Hindlimb muscle (tissue), 1 donor: ENCODE measurements at regions not wholly inside any gene's neighbourhood (a gene's known extent, or its start where the extent isn't known, plus 50 kb on each side); places are given as distances from the start of the nearest gene placed in this dataset.

Source experiments
- DNase-seq: peaks from one replicate; pipeline ENCODE4 v3.0.0-alpha.2; 2013

DNA sequence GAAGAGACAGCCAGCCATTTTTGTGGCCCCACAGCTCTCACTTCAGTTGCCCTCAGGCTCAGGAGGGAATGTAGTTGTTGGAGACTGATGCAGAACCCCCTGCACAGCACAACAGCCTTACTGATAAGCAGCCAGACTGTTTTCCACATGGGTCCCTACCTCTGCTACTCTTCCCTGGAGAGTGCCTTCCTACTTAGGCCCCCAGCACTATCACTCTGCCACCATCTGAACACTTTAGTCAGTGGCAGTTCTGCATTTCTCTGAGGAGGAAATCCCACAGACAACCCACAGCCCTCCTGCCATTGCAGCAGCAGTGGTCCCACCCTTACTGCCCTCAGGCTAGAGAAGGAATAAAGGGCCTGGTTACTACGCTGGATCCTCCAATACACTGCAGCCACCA is 61.8 kb upstream of the PTPRD start:
- no peak for DNase-seq

- no peak for DNase-seq
Observed at GRCh38 chr9:10678010-10678409, 65.2 kb upstream of the PTPRD start.

- DNase-seq = no peak
Observed at GRCh38 chr9:10678790-10679189, 66.0 kb upstream of the PTPRD start.

- DNase-seq = no peak
Observed at GRCh38 chr9:10686943-10687342, 74.1 kb upstream of the PTPRD start.

DNA sequence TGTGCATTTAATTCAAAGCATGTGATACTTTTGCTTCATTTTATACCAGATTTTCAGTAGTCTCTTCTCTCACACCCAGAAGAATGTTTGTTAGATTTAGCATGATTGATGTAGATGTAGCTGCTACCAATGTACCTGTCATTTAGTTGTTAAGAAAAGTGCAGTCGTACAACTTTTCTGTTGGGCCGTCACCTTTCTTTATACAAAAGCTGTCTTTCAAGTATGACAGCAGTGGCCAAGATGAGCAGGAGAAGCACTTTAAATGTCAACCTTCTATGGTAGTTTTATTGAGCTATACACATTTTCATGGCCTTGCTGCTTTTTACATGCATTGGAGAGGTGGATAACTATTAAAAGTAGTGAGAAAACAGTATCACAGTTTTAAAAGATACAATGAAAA is 77.7 kb upstream of the PTPRD start:
- DNase-seq = no peak

DNA sequence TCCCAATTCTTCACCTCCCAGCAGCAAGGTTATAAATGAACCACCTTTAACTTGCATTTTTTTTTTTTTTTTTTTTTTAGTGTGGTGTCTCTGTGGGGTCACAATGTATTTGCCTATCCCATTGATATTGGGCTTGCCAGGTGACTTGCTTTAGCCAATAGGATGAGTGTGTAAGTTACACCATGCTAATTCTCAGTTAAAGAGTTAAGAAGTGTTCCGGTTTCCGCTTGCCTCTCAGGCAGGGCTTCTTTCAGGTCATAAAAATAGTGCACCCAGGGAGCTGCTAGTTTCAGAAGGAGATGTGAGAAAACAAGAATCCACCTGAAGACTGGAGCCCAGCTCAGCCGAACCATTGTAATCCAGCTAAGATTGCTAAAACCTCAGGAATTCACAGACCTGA is 84.2 kb upstream of the PTPRD start:
- no peak for DNase-seq

GRCh38 chr9:10700291-10700690 is 87.5 kb upstream of the PTPRD start:
- DNase-seq = no peak

- no peak for DNase-seq
Observed at GRCh38 chr9:10700915-10701314, 88.1 kb upstream of the PTPRD start.

DNA sequence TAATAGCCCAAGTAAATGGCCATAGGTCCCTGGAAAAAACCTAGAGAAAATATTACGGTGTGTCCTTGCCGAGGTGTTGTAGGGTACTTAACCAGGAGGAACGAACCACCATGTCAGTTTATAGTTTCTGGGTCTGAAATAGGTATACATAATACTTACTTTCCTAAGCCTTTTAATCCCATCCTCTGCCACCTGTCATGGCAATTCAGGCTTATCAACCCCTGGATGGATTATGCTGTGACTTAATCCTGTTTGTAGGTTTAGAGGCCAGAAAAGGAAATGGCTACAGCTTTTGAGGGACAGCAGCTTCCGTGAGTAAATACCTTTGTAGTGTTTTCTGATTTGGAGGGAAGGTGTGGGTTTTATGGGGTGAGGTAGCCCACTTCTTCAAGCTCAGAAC is 89.1 kb upstream of the PTPRD start:
- DNase-seq = no peak

DNA sequence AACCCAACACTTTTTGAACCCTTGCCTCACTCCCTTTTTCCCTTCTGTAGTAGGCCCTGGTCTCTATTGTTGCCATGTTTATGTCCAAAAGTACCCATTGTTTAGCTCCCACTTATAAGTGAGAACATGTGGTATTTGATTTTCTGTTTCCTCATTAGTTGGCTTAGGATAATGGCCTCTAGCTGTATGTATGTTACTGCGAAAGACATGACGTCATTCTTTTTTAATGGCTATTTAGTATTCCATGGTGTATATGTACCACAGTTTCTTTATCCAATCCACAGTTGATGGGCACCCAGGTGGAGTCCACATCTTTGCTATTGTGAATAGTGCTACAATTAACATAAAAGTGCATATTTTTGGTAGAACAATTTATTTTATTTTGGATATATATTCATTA is 90.3 kb upstream of the PTPRD start:
- DNase-seq = no peak

- no peak for DNase-seq
Observed at GRCh38 chr9:10704720-10705119, 91.9 kb upstream of the PTPRD start.

DNA sequence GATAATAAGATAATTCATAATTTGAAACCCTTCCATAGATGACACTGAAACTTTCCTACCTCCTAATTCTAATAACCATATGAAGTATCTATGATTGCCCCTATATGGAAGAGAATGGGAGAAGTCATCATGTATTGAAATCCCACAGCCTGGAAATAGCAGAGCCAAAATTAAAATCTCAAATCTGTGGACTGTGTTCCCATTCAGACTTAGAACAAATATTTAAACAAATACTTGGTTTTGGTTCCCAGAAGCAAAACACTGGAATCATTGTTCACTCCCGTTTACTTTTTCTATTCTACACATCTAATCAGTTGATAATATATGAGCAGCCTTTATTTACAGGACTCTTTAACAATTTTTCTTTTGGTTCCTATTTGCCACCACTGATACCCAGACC is 92.6 kb upstream of the PTPRD start:
- no peak for DNase-seq

- no peak for DNase-seq
Observed at GRCh38 chr9:10706788-10707187, 94.0 kb upstream of the PTPRD start.

DNA sequence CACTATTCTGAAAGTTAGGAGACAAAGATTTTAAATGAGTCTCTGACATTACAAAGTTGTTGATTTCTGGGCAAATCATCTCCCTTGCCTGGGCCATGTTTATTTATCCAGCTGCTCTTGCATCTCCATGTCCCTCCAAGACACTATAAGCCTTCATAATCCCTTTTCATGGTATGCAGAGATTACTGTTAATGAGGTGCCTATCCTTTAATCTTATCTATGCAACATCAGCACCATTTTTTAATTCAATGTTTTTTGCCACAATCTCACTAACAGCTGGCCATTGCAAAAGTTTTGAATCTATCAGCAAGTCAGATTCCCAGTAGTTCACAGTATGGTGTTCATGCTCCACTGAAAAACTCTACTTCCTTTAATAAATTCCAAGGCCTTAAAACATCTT is 108.5 kb upstream of the PTPRD start:
- DNase-seq = no peak

GRCh38 chr9:10729213-10729612 is 116.4 kb upstream of the PTPRD start:
- no peak for DNase-seq

- DNase-seq = no peak
Observed at GRCh38 chr9:10744669-10745068, 131.9 kb upstream of the PTPRD start.

GRCh38 chr9:10753474-10753873 is 140.7 kb upstream of the PTPRD start:
- DNase-seq = no peak

GRCh38 chr9:10764481-10764880 is 151.7 kb upstream of the PTPRD start:
- no peak for DNase-seq

DNA sequence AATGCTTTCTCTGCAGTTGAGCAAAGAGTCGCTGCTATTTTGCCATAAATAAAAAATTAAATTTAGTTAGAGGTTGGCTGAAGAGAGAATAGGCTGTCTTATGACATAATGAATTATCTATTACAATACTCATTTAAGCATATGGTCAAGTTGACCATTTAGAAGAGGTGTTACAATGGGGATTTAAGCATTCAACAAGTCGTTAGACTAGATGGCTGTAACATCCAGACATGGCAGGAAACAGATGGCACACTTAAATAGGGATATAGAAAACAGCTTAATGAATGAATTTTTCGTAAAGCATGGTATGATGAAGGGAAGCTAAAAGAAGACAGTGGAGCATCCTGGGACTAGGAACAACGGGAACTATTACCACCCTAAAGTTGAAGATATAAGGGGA is 160.3 kb upstream of the PTPRD start:
- DNase-seq = no peak

GRCh38 chr9:10774051-10774450 is 161.2 kb upstream of the PTPRD start:
- DNase-seq = no peak

DNA sequence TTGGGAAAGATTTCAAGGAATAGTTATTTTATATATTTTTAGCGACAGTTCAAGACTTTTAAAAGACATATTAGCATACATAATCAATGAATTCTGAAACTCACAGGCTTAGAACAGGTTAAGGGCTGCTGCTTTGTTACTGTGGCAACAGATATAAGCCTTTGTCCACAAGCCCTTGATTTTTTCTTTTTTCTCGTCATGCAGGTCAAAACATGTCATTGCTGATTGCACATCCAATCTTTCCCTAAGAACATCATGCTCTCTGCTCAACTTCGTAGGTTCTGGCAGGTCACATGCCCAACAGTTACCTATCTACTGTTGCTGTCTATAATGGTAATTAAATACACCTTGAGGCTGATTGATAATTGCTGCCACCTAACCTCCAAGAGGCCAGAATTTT is 172.5 kb upstream of the PTPRD start:
- no peak for DNase-seq

- no peak for DNase-seq
Observed at GRCh38 chr9:10793306-10793705, 180.5 kb upstream of the PTPRD start.

DNA sequence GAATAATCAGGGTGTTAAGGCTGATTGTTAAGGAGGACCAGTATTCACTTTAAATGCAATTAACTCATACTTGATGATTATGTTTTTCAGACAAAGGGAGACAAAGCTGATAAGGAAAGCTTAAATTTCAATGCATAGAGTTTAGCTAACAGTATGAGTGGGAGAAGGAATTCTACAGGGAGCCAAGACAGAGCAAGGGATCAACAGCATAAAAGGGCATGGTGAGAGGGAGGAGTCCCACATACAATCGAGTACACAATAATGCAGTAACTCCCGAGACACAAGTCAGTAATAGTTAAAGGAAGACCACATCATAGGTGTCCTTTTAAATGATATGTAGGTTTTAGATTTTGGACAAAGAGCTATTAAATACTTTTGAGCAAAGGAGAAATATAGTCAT is 191.7 kb upstream of the PTPRD start:
- no peak for DNase-seq

DNA sequence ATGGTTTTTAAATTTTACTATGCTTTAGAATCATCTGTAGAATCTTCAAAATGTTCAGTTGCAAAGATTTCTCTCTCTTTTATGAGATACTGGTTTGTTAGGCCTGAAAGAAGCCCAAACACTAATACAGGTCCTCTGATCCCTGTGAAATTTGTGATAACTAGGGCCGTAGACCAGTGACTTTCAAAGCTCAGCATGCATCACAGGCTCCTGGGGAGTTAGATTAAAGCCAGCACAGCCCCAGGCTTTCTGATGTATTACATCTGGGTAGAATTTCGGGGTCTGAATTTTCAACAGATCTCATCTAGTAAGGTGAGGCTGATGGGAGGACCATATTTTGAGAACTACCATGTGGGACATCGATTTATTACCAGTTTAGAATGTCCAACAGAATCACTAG is 194.1 kb upstream of the PTPRD start:
- DNase-seq = no peak

DNA sequence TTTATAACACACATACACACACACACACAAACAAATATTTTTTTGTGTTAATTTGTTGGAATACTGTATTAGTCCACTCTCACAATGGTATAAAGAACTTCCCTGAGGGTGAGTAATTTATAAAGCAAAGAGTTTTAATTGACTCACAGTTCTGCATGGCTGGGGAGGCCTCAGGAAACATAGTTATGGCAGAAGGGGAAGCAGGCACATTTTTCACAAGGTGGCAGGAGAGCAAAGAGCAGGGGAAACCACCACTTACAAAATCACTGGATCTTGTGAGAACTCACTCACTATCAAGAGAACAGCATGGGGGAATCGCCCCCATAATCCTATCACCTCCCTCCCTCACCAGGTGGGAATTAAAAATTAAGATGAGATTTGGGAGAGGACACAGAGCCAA is 205.4 kb upstream of the PTPRD start:
- DNase-seq = no peak
